ENCODE measurements at regions not wholly inside any gene's neighbourhood (a gene's known extent, or its start where the extent isn't known, plus 50 kb on each side); places are given as distances from the start of the nearest gene placed in this dataset.

- no peak for DNase-seq (ENCODE audit: low spot score)
Observed at GRCh38 chr9:107615321-107615720, 125.8 kb upstream of the KLF4 start.

DNA sequence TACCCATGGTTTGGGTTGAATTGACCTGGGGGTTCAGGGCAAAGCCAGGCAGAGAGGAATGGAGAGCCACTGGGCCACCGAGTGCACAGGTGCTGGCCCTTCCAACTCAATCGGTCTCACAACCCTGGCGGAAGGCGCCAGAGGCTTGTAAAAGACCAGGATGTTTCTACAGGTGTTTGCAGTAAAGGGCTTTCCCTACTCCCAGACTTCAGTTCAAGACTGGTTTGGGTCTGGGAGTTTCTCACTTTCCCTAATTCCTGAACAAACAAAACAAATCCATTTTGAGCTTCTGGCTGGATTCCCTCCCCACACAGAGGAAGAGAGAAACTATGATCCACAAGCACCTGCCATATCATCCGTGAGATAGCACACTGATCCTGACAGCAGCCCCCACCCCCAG lies 125.2 kb upstream of the KLF4 start:
- no peak for DNase-seq (ENCODE audit: low spot score)

- DNase-seq (ENCODE audit: low spot score) = no peak
Observed at GRCh38 chr9:107613321-107613720, 123.8 kb upstream of the KLF4 start.

DNA sequence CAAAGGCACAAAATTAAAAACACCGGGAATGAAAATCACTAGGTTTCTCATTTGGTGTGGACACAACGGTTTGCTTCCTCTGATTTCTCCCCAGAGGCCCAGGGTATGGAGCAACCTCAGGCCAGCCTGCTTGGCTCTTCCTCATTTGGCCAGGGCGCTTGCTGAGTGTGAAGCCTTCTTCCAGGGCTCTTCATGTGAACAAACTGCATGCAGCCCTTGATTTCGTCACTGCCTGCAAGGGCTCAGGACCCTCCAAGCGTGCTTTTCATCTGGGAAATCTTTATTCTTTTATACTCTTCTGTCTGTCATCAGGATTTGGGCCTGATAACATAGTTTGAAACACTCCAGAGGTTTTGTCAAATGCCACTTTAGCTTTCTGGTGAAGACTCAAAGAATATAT lies 122.6 kb upstream of the KLF4 start:
- no peak for DNase-seq (ENCODE audit: low spot score)

- DNase-seq (ENCODE audit: low spot score) = no peak
Observed at GRCh38 chr9:107609547-107609946, 120.0 kb upstream of the KLF4 start.

GRCh38 chr9:107606149-107606790 lies 116.7 kb upstream of the KLF4 start:
- DNase-seq (ENCODE audit: low spot score) = no peak

GRCh38 chr9:107605041-107605440 lies 115.5 kb upstream of the KLF4 start:
- DNase-seq (ENCODE audit: low spot score) = no peak

- no peak for DNase-seq (ENCODE audit: low spot score)
Observed at GRCh38 chr9:107603281-107603680, 113.7 kb upstream of the KLF4 start.

DNA sequence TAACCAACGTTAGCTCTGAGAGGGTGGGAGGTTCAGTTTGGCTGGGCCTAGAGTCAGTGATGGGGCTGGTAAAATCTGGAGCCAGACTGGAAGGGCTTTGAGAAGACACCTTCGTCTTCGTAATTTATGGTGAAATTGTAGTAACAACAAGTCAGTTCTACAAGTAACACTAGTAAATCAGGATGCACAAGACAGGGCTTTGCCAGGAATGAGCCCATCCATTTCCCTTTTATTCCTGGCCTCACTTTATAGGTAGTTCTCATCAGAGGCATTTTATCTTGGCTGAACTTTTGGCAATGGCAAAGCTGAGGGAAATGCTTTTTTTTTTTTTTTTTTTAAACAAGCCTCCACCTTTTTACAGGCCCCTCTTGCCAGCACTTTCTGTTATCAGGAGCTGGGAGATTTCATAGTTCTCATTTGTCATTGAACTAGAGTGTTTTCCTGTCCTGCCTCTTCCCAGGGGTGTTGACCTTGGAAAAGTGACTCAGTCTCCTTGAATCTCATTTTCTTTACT lies 110.5 kb upstream of the KLF4 start:
- no peak for DNase-seq (ENCODE audit: low spot score)

DNA sequence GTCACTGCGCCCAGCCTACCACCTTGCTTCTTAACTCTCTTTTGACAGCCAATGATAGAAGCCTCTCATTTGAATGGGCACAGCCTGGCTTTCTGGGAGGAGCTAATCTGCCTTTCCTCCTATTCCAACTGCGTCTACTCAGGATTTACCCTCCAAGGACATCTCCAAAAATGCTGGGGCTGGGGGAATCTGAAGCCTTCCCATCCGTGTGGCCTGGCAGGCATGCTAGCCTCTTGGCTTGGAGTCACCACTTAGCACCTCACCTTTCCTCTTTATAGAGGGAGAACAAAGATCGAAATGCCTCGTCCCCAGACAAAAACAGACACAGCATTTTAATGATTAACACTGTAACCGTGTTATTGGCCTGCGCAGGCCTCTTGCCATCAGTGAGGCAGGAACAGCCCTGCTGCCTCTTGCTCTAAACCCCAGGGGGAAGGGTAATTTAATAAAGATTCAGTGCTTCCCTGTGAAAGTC lies 108.2 kb upstream of the KLF4 start:
- no peak for DNase-seq (ENCODE audit: low spot score)

DNA sequence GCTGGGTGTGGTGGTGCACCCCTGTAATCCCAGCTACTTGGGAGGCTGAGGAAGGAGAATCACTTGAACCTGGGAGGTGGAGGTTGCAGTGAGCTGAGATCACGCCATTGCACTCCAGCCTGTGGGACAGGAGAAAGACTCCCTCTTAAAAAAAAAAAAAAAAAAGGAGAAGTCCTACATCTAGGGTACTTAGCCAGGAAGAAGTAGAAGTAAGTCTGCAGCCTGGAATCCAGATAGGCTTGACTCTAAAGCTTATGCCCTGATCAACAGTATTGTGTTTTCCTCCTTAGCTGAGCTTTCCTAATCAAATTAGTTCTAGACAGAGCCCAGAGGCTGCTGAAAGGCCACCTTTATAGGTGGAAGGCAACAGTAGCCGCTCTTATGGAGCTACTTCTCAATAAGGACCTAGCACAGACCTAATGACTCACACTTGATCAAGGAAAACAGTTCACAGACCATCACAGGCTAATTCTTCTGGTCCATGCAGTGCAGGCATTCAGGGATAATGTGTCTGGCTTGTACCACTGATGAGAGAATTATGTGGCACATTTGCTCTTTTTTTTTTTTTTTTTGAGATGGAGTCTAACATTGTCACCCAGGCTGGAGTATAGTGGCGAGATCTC lies 105.5 kb upstream of the KLF4 start:
- no peak for DNase-seq (ENCODE audit: low spot score)

DNA sequence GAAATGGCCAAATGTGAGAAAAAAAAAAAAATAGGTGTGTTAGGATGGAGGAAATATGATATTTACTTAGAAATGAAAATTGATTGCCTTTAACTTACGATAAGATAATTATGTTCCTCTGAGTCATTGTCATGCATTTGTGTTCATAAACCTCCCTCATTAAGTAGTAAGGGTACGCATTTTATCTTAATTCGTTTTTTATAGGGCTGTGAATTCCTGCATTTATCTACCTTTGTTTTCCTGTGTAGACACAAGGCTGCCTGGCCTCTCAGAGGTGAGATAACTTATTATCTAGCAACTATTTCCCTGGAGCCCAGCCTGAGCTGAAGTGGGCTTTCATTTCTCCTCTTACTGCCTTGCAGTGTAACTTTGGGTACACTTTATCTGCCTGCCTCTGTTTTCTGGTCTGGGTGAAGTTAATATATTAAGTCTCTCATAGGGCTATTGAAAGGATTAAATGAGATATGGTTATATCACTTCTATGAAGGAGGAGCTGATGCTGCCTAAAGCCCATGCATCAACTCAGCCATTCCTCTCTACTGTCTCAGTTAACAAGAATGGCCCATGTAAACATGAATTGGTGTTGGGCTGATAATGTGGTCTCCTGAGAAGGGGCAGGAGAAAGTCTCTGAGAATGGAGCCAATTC lies 103.8 kb upstream of the KLF4 start:
- DNase-seq (ENCODE audit: low spot score) = no peak

GRCh38 chr9:107592424-107592823 lies 102.9 kb upstream of the KLF4 start:
- DNase-seq (ENCODE audit: low spot score) = no peak

DNA sequence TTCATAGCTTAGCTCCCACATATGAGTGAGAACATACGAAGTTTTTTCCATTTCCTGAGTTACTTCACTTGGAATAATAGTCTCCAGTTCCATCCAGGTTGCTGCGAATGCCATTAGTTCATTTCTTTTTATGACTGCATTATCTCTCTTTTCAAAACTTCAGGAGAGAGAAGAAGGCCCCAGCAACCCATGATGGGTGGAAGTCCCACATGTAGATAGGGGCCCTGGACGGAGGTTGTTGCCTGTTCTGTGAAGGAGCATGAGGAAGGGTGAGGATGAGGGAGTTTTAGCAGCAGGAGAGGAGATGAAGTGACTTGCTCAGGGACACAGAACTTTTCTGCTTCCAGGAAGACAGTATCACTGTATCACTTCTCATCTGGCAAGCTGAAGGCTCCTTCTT lies 102.2 kb upstream of the KLF4 start:
- no peak for DNase-seq (ENCODE audit: low spot score)

GRCh38 chr9:107588393-107588792 lies 98.8 kb upstream of the KLF4 start:
- DNase-seq (ENCODE audit: low spot score) = no peak

DNA sequence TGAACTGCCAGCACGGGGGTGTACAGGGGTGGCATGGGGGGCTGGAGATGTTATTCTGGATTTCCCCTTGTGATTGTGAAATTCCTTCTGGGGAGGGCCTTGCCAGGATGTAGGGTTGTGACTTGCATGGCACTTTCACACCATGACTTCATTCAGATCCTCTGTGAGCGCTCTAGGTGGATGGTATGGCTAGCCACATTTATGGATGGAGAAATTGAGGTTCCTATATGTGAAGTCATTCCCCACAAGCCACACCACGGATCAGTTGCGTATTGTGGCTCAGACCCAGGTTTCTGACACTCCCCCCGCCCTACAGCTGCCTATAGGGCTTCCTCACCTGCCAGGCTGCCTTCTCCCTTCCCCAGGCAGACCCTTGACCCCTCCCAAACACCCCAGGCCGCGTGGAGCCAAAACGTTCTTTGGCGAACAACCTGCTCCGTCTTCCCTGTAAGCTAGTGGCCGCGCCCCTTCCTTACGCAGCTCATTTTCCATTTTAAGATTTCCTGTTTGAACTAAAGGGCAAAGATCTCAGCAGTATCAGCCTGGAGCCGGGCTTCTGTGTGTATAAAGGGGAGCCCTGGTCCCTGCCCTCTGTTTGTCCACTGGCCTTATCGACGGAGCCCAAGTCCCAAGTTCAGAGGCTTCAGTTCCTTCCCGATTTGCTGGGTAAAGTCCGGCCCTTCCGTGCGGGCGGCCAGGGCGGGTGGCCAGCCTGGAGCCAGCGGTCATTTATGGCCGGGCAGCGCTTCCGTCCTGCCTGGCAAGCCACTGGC lies 97.8 kb upstream of the KLF4 start:
- no peak for DNase-seq (ENCODE audit: low spot score)

GRCh38 chr9:107586493-107586892 lies 96.9 kb upstream of the KLF4 start:
- DNase-seq (ENCODE audit: low spot score) = no peak

DNA sequence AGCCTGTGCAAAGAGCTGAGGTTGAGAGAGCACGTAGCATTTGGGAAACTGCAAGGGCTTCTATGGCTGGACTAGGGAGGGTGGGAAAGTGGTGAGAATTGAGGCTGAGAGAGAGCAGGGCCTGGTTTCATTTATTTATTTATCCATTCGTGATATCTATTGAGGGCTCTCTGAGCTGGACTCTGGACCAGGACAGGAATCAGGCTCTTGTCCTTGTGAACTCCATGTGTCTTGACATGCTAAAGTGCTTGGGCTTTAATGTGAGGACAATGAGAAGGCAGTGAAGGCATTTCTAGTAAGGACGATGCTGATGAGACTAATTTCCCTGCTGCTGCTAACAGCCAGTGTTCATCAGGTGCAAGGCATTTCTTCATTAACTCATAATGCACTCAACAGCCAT lies 95.9 kb upstream of the KLF4 start:
- no peak for DNase-seq (ENCODE audit: low spot score)

DNA sequence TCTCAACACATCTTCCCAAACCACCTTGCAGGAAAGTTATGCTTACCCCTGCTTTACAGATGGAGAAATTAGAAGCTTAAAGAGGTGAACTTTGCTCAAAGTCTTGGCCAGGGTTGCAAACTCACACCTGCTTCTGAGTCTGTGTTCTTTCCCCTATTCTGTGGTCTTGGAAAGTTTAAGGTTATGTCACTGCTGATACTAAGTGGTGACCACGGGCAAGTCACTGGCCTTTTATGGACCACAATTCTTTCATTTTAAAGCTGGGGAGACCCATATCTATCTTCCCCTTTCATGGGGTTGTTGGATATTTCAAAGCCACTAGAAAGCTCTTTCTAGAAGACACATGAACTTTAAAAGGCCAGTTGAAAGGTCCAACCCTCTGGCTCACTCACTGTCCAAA lies 95.4 kb upstream of the KLF4 start:
- no peak for DNase-seq (ENCODE audit: low spot score)

DNA sequence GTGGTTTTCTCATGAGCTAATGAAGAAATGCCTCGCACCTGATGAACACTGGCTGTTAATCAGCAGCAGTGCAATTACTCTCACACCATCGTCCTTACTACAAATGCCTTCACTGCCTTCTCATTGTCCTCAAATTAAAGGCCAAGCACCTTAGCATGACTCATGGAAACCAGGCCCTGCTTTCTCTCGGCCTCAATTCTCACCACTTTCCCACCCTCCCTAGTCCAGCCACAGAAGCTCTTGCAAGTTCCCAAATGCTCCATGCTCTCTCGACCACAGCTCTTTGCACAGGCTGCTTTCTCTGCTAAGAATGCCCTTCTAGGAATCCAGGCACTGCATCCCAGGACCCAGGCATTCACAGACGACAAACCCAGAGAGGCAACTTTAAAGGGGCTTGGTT lies 94.6 kb upstream of the KLF4 start:
- DNase-seq (ENCODE audit: low spot score) = no peak

- DNase-seq (ENCODE audit: low spot score) = no peak
Observed at GRCh38 chr9:107577140-107577776, 87.7 kb upstream of the KLF4 start.

GRCh38 chr9:107571148-107571547 lies 81.6 kb upstream of the KLF4 start:
- DNase-seq (ENCODE audit: low spot score) = no peak

Measured in NAMALWA (cell line).